ENCODE measurements at regions not wholly inside any gene's neighbourhood (a gene's known extent, or its start where the extent isn't known, plus 50 kb on each side); places are given as distances from the start of the nearest gene placed in this dataset.
"Not testable (repeated sequence)": the region's sequence is repeated elsewhere in the genome, so short reads cannot be mapped to it uniquely, and the experiment has no call there.

- no peak overlapping the region for H3K4me2 ChIP-seq (ENCODE audit: low read length, poor library complexity, severe bottlenecking)
Measured at GRCh38 chr6:169093770-169094551, 159.7 kb downstream of the THBS2 start.

DNA sequence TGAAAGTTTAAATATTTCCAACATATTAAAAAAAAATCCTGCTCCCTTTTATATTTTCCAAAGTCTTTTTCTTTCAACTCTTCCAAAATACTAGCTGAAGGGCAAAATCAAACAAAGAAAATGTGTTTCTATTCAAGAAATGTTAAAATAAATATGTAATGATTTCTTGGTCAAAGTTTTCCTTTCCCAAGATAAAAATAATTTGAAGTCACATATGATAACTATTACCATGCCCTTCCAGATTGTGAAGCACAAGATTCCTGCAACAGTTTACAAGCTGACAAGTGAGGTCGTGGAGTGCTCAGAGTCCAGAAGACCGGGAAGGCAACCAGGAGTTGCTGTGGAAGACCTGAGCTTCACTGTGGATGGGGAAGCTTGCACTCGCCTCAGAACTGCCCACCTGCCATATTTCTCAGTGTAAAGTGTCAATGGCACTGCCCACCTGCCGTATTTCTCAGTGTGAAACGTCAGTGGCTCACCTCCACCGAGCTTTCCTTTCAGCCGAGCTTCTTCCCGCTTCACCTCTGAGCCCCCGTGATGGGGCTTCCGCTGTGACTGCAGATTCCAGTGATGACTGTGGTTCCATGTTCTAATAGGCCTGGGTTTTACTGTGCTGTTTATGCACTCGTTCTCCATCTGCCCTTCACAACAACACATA is 160.5 kb downstream of the THBS2 start:
- H3K36me3 ChIP-seq (ENCODE audit: control insufficient read depth in 1 of 2, insufficient read depth in 2 of 2, low read depth in 1 of 2, low read length in 2 of 2), result no peaks in the 10 kb centered on the region
- no peak overlapping the region for H3K23ac ChIP-seq (ENCODE audit: low read length in 2 of 2)
- no peak overlapping the region for H3K9ac ChIP-seq (ENCODE audit: low read length)
- H2AFZ ChIP-seq (ENCODE audit: low read depth, low read length), result no peak overlapping the region
- peaks cover 12% of the 10 kb centered on the region for H3K4me1 ChIP-seq (ENCODE audit: control insufficient read depth, insufficient read depth, low read depth, low read length)
- no peak overlapping the region for H2BK5ac ChIP-seq (ENCODE audit: low read depth, low read length, poor library complexity, severe bottlenecking)
- H3K9me3 ChIP-seq (ENCODE audit: control insufficient read depth, low read length), result peaks cover 19% of the 10 kb centered on the region
- no peak overlapping the region for H2BK15ac ChIP-seq (ENCODE audit: low read depth, poor library complexity, severe bottlenecking)
- H3K4me3 ChIP-seq (ENCODE audit: insufficient read depth in 1 of 2, low read depth in 1 of 2, low read length in 2 of 2), result no peak overlapping the region
- no peak overlapping the region for H4K91ac ChIP-seq (ENCODE audit: low read length)
- 67% methylated on average over 10 of the region's 11 CpGs for WGBS
- no peaks in the 10 kb centered on the region for H3K27me3 ChIP-seq (ENCODE audit: control insufficient read depth in 1 of 2, insufficient read depth in 1 of 2, low read length in 2 of 2)
- H3K27ac ChIP-seq (ENCODE audit: low read length, poor library complexity, severe bottlenecking), result no peak overlapping the region
- no peak overlapping the region for H2BK12ac ChIP-seq (ENCODE audit: low read length in 2 of 2)
- H3K79me1 ChIP-seq (replicated peaks; ENCODE audit: low read length, poor library complexity, severe bottlenecking), result no peaks in the 10 kb centered on the region
- no peak overlapping the region for H2AK5ac ChIP-seq (ENCODE audit: low read length, severe bottlenecking)
- H3K14ac ChIP-seq (ENCODE audit: low read length in 2 of 2), result no peak overlapping the region
- H3K18ac ChIP-seq (ENCODE audit: low read depth in 1 of 2, low read length in 2 of 2), result no peak overlapping the region
- no peak for DNase-seq
- H4K8ac ChIP-seq (ENCODE audit: low read length), result no peak overlapping the region
- H3K4me2 ChIP-seq (ENCODE audit: low read length, poor library complexity, severe bottlenecking), result no peak overlapping the region
- no peak overlapping the region for H3K4ac ChIP-seq (ENCODE audit: low read depth in 1 of 2, low read length in 2 of 2)
- no peak overlapping the region for H2BK120ac ChIP-seq (ENCODE audit: low read depth, low read length)

More at GRCh38 chr6:169093770-169094551, 159.7 kb downstream of the THBS2 start:
- Histone ChIP-seq H3K4ac (ENCODE audit: low read depth in 1 of 2, low read length in 2 of 2) (no peak overlapping the region), H2BK120ac (ENCODE audit: low read depth, low read length) (no peak overlapping the region), H2AFZ (ENCODE audit: low read depth, low read length) (no peak overlapping the region), H3K18ac (ENCODE audit: low read depth in 1 of 2, low read length in 2 of 2) (no peak overlapping the region), H3K27me3 (ENCODE audit: control insufficient read depth in 1 of 2, insufficient read depth in 1 of 2, low read length in 2 of 2) (no peaks in the 10 kb centered on the region), H3K9me3 (ENCODE audit: control insufficient read depth, low read length) (peaks cover 19% of the 10 kb centered on the region), H2BK15ac (ENCODE audit: low read depth, poor library complexity, severe bottlenecking) (no peak overlapping the region), H2AK5ac (ENCODE audit: low read length, severe bottlenecking) (no peak overlapping the region), H3K14ac (ENCODE audit: low read length in 2 of 2) (no peak overlapping the region), H2BK12ac (ENCODE audit: low read length in 2 of 2) (no peak overlapping the region), H3K4me3 (ENCODE audit: insufficient read depth in 1 of 2, low read depth in 1 of 2, low read length in 2 of 2) (no peak overlapping the region), H3K4me1 (ENCODE audit: control insufficient read depth, insufficient read depth, low read depth, low read length) (peaks cover 12% of the 10 kb centered on the region), H2BK5ac (ENCODE audit: low read depth, low read length, poor library complexity, severe bottlenecking) (no peak overlapping the region), H3K79me1 (replicated peaks; ENCODE audit: low read length, poor library complexity, severe bottlenecking) (no peaks in the 10 kb centered on the region), H3K36me3 (ENCODE audit: control insufficient read depth in 1 of 2, insufficient read depth in 2 of 2, low read depth in 1 of 2, low read length in 2 of 2) (no peaks in the 10 kb centered on the region), H3K9ac (ENCODE audit: low read length) (no peak overlapping the region), H4K8ac (ENCODE audit: low read length) (no peak overlapping the region), H4K91ac (ENCODE audit: low read length) (no peak overlapping the region), H3K27ac (ENCODE audit: low read length, poor library complexity, severe bottlenecking) (no peak overlapping the region), H3K23ac (ENCODE audit: low read length in 2 of 2) (no peak overlapping the region)
- WGBS, result 82% methylated on average over 16 of the region's 16 CpGs
- no peak for DNase-seq

- Histone ChIP-seq H3K14ac (ENCODE audit: low read length in 2 of 2) (no peak overlapping the region), H3K79me1 (replicated peaks; ENCODE audit: low read length, poor library complexity, severe bottlenecking) (no peaks in the 10 kb centered on the region), H3K36me3 (ENCODE audit: control insufficient read depth in 1 of 2, insufficient read depth in 2 of 2, low read depth in 1 of 2, low read length in 2 of 2) (no peaks in the 10 kb centered on the region), H3K4me1 (ENCODE audit: control insufficient read depth, insufficient read depth, low read depth, low read length) (peaks cover 6% of the 10 kb centered on the region), H3K23ac (ENCODE audit: low read length in 2 of 2) (no peak overlapping the region), H3K9me3 (ENCODE audit: control insufficient read depth, low read length) (peaks cover 19% of the 10 kb centered on the region), H2BK15ac (ENCODE audit: low read depth, poor library complexity, severe bottlenecking) (no peak overlapping the region), H2AFZ (ENCODE audit: low read depth, low read length) (no peak overlapping the region), H3K4me2 (ENCODE audit: low read length, poor library complexity, severe bottlenecking) (no peak overlapping the region), H3K4me3 (ENCODE audit: insufficient read depth in 1 of 2, low read depth in 1 of 2, low read length in 2 of 2) (no peak overlapping the region), H3K4ac (ENCODE audit: low read depth in 1 of 2, low read length in 2 of 2) (no peak overlapping the region), H3K27ac (ENCODE audit: low read length, poor library complexity, severe bottlenecking) (no peak overlapping the region), H2AK5ac (ENCODE audit: low read length, severe bottlenecking) (no peak overlapping the region), H2BK5ac (ENCODE audit: low read depth, low read length, poor library complexity, severe bottlenecking) (no peak overlapping the region), H4K8ac (ENCODE audit: low read length) (no peak overlapping the region), H3K9ac (ENCODE audit: low read length) (no peak overlapping the region), H2BK120ac (ENCODE audit: low read depth, low read length) (no peak overlapping the region), H4K91ac (ENCODE audit: low read length) (no peak overlapping the region), H3K27me3 (ENCODE audit: control insufficient read depth in 1 of 2, insufficient read depth in 1 of 2, low read length in 2 of 2) (no peaks in the 10 kb centered on the region), H3K18ac (ENCODE audit: low read depth in 1 of 2, low read length in 2 of 2) (no peak overlapping the region), H2BK12ac (ENCODE audit: low read length in 2 of 2) (no peak overlapping the region)
- 56% methylated on average over 3 of the region's 3 CpGs for WGBS
- no peak for DNase-seq
Measured at GRCh38 chr6:169092375-169092774, 161.3 kb downstream of the THBS2 start.

DNA sequence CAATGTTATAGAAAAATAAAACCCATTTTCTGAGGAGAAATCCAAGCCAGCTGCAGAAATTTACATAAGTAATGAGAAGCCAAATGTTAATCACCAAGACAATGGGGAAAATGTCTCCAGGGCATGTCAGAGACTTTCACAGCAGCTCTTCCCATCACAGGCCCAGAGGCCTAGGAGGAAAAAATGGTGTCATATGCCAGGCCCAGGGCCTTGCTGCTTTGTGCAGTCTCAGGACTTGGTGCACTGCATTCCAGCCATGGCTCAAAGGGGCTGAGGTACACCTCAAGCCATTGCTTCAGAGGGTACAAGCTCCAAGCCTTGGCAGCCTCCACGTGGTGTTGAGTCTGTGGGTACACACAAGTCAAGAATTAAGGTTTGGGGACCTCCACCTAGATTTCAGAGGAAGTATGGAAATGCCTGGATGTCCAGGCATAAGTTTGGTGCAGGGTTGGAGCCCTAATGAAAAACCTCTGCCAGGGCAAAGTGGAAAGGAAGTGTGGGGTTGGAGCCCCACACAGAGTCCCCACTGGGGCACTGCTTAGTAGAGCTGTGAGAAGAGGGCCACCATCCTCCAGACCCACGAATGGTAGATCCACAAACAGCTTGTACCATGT is 163.0 kb downstream of the THBS2 start:
- not testable (repeated sequence) for H2AFZ ChIP-seq (ENCODE audit: low read depth, low read length); H3K18ac ChIP-seq (ENCODE audit: low read depth in 1 of 2, low read length in 2 of 2); H3K4ac ChIP-seq (ENCODE audit: low read depth in 1 of 2, low read length in 2 of 2); DNase-seq; H2BK5ac ChIP-seq (ENCODE audit: low read depth, low read length, poor library complexity, severe bottlenecking); H3K9ac ChIP-seq (ENCODE audit: low read length); H3K14ac ChIP-seq (ENCODE audit: low read length in 2 of 2); H3K4me2 ChIP-seq (ENCODE audit: low read length, poor library complexity, severe bottlenecking); H3K4me1 ChIP-seq (ENCODE audit: control insufficient read depth, insufficient read depth, low read depth, low read length); H3K23ac ChIP-seq (ENCODE audit: low read length in 2 of 2); H3K27me3 ChIP-seq (ENCODE audit: control insufficient read depth in 1 of 2, insufficient read depth in 1 of 2, low read length in 2 of 2); H2AK5ac ChIP-seq (ENCODE audit: low read length, severe bottlenecking); H4K8ac ChIP-seq (ENCODE audit: low read length); H2BK12ac ChIP-seq (ENCODE audit: low read length in 2 of 2); H3K4me3 ChIP-seq (ENCODE audit: insufficient read depth in 1 of 2, low read depth in 1 of 2, low read length in 2 of 2); H3K36me3 ChIP-seq (ENCODE audit: control insufficient read depth in 1 of 2, insufficient read depth in 2 of 2, low read depth in 1 of 2, low read length in 2 of 2); H3K79me1 ChIP-seq (replicated peaks; ENCODE audit: low read length, poor library complexity, severe bottlenecking); H2BK15ac ChIP-seq (ENCODE audit: low read depth, poor library complexity, severe bottlenecking); H4K91ac ChIP-seq (ENCODE audit: low read length); H3K27ac ChIP-seq (ENCODE audit: low read length, poor library complexity, severe bottlenecking); H2BK120ac ChIP-seq (ENCODE audit: low read depth, low read length)
- peaks cover 19% of the 10 kb centered on the region for H3K9me3 ChIP-seq (ENCODE audit: control insufficient read depth, low read length)
- 20% methylated on average over 2 of the region's 2 CpGs for WGBS
